ENCODE measurements at regions not wholly inside any gene's neighbourhood (a gene's known extent, or its start where the extent isn't known, plus 50 kb on each side); places are given as distances from the start of the nearest gene placed in this dataset.
A peak's percentile ranks its signal among the peaks of the same experiment; 100 is the strongest.

DNA sequence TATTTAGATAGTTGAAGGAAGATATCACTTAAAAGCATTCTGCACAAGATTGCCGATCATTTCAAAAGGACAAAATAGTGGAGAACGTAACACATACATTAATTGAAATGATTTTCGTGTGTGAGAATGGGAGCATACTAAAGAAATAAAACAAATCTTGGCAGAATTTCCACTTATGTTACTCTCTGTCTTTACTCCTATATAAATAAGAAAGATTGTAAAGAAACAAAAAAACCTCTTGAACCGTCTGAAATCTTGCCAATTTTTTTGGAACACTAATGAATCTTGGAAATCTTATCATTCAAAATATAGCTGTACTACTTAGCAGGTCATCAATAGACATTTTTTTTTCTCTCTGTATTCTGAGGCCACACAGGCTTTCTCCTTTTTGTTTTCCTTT is 528.8 kb upstream of the NCAM2 start (continued):
- TF ChIP-seq, protein P1, sequence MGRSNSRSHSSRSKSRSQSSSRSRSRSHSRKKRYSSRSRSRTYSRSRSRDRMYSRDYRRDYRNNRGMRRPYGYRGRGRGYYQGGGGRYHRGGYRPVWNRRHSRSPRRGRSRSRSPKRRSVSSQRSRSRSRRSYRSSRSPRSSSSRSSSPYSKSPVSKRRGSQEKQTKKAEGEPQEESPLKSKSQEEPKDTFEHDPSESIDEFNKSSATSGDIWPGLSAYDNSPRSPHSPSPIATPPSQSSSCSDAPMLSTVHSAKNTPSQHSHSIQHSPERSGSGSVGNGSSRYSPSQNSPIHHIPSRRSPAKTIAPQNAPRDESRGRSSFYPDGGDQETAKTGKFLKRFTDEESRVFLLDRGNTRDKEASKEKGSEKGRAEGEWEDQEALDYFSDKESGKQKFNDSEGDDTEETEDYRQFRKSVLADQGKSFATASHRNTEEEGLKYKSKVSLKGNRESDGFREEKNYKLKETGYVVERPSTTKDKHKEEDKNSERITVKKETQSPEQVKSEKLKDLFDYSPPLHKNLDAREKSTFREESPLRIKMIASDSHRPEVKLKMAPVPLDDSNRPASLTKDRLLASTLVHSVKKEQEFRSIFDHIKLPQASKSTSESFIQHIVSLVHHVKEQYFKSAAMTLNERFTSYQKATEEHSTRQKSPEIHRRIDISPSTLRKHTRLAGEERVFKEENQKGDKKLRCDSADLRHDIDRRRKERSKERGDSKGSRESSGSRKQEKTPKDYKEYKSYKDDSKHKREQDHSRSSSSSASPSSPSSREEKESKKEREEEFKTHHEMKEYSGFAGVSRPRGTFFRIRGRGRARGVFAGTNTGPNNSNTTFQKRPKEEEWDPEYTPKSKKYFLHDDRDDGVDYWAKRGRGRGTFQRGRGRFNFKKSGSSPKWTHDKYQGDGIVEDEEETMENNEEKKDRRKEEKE (IDR thresholded peaks at IDR 0.05; ENCODE audit: borderline replicate concordance in 1 of 2, control insufficient read depth in 1 of 2, low read depth in 2 of 2, low read length in 1 of 2) = no peak
- TF ChIP-seq PRPF4 (IDR thresholded peaks at IDR 0.05; ENCODE audit: insufficient read depth, low read depth, low read length, poor library complexity, severe bottlenecking) = no peak
- TF ChIP-seq SP2 (IDR thresholded peaks at IDR 0.05; ENCODE audit: extremely low read depth, low read depth, low read length, poor library complexity, severe bottlenecking) = no peak

DNA sequence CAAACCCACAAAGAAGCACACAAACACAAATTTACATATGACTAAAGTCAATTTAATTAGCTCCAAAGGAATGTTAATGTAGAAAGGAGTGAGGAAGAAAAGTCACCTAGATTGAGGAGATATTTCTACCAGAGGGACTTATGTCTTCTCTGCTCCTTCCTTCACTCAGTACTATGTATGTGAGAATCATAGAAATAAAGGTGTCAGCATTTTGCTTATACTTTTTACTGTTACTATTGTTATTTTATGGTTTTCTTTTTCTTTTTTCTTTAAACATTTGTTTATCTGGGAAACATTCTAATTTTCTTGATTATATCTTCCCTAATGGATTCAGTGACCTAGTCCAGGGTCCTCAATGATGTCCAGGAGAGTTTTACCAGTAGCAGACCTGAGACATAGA is 511.9 kb upstream of the NCAM2 start:
- BruUV-seq (replicated peaks) = no TSS peak

More for the DNA sequence above, 511.9 kb upstream of the NCAM2 start:
- no peak for DNase-seq (ENCODE audit: extremely low read depth in 1 of 4, low spot score in 3 of 4)
- CTCF ChIA-PET (ENCODE audit: low intra/inter-chr PET ratio) = no interaction called here
- H3K9ac ChIP-seq (ENCODE audit: insufficient read depth in 1 of 2, low read depth in 2 of 2, low read length in 2 of 2) = no peak overlapping the region
- no peaks in the 10 kb centered on the region for H3K79me2 ChIP-seq (ENCODE audit: control insufficient read depth, insufficient read depth, low read length)
- no peak for FAIRE-seq
- H3K4me3 ChIP-seq = no peak overlapping the region
- in situ Hi-C loops (cut with MboI) = no loop called here
- no peak overlapping the region for H3K4me2 ChIP-seq (ENCODE audit: insufficient read depth, low read length)
- no peaks in the 10 kb centered on the region for H3K27me3 ChIP-seq (ENCODE audit: control insufficient read depth in 2 of 2, insufficient read depth in 2 of 2, low read length in 2 of 2)
- H3K9me1 ChIP-seq (ENCODE audit: control insufficient read depth, insufficient read depth, low read length) = no peaks in the 10 kb centered on the region
- POLR2A ChIA-PET = no interaction called here
- TF ChIP-seq MAFG (tag; conservative IDR thresholded peaks at IDR 0.05) = 0 out of 2 replicates have a peak, but pooled peaks have one; percentile 6
- no peak for TF ChIP-seq SRSF3 (IDR thresholded peaks at IDR 0.05; ENCODE audit: insufficient read depth, low read length)
- peak; percentile 59 for TF ChIP-seq ZNF316 (IDR thresholded peaks at IDR 0.05)
- H2AFZ ChIP-seq (ENCODE audit: low read depth, low read length) = no peak overlapping the region
- H4K20me1 ChIP-seq (replicated peaks; ENCODE audit: control insufficient read depth, insufficient read depth, low read length) = no peaks in the 10 kb centered on the region
- H3K36me3 ChIP-seq (ENCODE audit: control insufficient read depth, insufficient read depth, low read length) = no peaks in the 10 kb centered on the region
- no peaks in the 10 kb centered on the region; the same call in 1 of the 2 replicates for H3K9me3 ChIP-seq (replicated peaks; ENCODE audit: control insufficient read depth, insufficient read depth, low read depth, low read length)
- no peak overlapping the region for H3K27ac ChIP-seq (ENCODE audit: extremely low read depth, low read depth, low read length)
- ATAC-seq = no peak
- intact Hi-C loops (cut with micrococcal nuclease) = no loop called here
- H3K4me1 ChIP-seq (replicated peaks in 1 of 2; ENCODE audit: control insufficient read depth in 2 of 2, insufficient read depth in 2 of 2, low read length in 2 of 2) = no peaks in the 10 kb centered on the region

Data from K562 (cell line).